ENCODE measurements at regions not wholly inside any gene's neighbourhood (a gene's known extent, or its start where the extent isn't known, plus 50 kb on each side); places are given as distances from the start of the nearest gene placed in this dataset.

DNA sequence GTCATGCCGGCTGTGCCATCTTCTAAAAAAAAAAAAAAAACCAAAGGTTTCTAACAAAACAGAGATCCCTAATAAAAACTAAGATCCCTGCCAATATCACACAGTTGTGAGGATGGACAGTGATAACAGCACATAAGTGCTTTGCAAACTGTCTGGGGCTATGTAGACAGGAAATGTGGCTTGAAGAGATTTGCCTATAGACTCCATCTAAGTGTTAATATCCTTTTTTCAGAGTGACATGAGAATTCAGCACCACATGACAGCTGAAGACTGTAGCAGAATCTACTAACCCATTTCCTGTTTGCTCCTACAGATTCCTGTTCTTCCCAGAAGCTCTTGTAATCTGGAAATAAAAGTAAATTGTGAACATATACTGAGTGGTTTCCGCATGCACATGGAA is 215.4 kb downstream of the KDR start:
- Histone ChIP-seq H3K27ac (ENCODE audit: low read depth in 2 of 2, low read length in 2 of 2) (no peak overlapping the region), H3K36me3 (ENCODE audit: control insufficient read depth in 2 of 3, insufficient read depth in 3 of 3, low read length in 3 of 3) (no peaks in the 10 kb centered on the region), H3K4me3 (ENCODE audit: low read length in 3 of 3) (no peak overlapping the region), H3K9ac (ENCODE audit: low read length in 3 of 3) (no peak overlapping the region), H3K9me3 (ENCODE audit: control insufficient read depth in 2 of 3, insufficient read depth in 1 of 3, low read length in 3 of 3) (peaks cover 0 to 3% (median 0%) of the 10 kb centered on the region in 3 donors), H3K27me3 (ENCODE audit: control insufficient read depth, insufficient read depth, low read length) (no peaks in the 10 kb centered on the region), H3K4me1 (ENCODE audit: control insufficient read depth in 2 of 3, insufficient read depth in 2 of 3, low read depth in 1 of 3, low read length in 3 of 3) (peaks cover 0 to 5% (median 0%) of the 10 kb centered on the region in 3 donors)
- intact Hi-C loops (cut with DNase I) = no loop called here
- FAIRE-seq (no peak), DNase-seq (peak in 1 of 5 donors; percentile 3)
- TF ChIP-seq, protein P1, sequence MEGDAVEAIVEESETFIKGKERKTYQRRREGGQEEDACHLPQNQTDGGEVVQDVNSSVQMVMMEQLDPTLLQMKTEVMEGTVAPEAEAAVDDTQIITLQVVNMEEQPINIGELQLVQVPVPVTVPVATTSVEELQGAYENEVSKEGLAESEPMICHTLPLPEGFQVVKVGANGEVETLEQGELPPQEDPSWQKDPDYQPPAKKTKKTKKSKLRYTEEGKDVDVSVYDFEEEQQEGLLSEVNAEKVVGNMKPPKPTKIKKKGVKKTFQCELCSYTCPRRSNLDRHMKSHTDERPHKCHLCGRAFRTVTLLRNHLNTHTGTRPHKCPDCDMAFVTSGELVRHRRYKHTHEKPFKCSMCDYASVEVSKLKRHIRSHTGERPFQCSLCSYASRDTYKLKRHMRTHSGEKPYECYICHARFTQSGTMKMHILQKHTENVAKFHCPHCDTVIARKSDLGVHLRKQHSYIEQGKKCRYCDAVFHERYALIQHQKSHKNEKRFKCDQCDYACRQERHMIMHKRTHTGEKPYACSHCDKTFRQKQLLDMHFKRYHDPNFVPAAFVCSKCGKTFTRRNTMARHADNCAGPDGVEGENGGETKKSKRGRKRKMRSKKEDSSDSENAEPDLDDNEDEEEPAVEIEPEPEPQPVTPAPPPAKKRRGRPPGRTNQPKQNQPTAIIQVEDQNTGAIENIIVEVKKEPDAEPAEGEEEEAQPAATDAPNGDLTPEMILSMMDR (IDR thresholded peaks at IDR 0.05; ENCODE audit: borderline replicate concordance, extremely low read depth, insufficient read depth) = no peak

DNA sequence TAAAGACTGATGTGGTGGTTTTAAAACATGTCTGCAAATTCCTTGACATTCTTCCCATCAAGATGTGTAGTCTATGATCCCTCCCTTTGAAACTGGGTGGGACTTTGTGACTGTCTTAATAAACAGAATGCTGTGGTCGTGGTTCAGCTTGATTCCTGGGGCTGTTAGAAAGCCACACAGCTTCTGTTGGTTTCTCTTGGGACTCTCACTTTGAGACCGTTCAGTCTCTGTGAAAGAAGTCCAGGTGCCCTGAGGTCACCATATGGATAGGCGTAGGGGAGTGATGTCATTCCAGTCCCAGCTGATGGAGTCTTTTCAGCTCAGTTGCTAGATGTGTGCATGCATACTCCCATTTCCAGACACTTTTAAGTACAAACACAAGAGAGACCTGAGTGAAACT is 216.6 kb downstream of the KDR start:
- Histone ChIP-seq H3K4me1 (ENCODE audit: control insufficient read depth in 2 of 3, insufficient read depth in 2 of 3, low read depth in 1 of 3, low read length in 3 of 3) (peaks cover 0 to 2% (median 0%) of the 10 kb centered on the region in 3 donors), H3K36me3 (ENCODE audit: control insufficient read depth in 2 of 3, insufficient read depth in 3 of 3, low read length in 3 of 3) (no peaks in the 10 kb centered on the region), H3K27ac (ENCODE audit: low read depth in 2 of 2, low read length in 2 of 2) (no peak overlapping the region), H3K9ac (ENCODE audit: low read length in 3 of 3) (no peak overlapping the region), H3K27me3 (ENCODE audit: control insufficient read depth, insufficient read depth, low read length) (no peaks in the 10 kb centered on the region), H3K9me3 (ENCODE audit: control insufficient read depth in 2 of 3, insufficient read depth in 1 of 3, low read length in 3 of 3) (peaks cover 0 to 3% (median 0%) of the 10 kb centered on the region in 3 donors), H3K4me3 (ENCODE audit: low read length in 3 of 3) (no peak overlapping the region)
- TF ChIP-seq, protein P1 (IDR thresholded peaks at IDR 0.05; ENCODE audit: borderline replicate concordance, extremely low read depth, insufficient read depth) = no peak
- intact Hi-C loops (cut with DNase I) = no loop called here
- DNase-seq = no peak
- FAIRE-seq = no peak

DNA sequence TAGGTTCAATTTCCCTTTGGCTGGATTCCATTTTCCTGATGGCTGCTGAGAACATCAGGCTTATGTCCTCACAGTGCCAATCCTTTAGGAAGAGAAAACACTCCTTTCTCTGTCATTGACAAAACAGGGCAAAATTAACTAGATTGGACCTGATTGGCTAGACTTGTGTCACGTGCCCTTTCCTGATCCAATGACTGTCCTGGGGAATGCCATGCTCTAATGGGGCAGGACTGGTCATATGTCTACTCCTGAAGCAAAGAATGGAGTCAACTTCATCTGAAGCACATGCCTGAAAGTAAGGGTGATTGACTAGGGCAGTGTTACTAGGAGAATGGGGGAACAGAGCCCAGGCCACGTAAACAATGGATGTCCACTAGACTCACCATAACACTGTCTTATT is 220.4 kb downstream of the KDR start:
- H3K27ac ChIP-seq (ENCODE audit: low read depth in 2 of 2, low read length in 2 of 2) = no peak overlapping the region
- intact Hi-C loops (cut with DNase I) = no loop called here
- FAIRE-seq = no peak
- no peaks in the 10 kb centered on the region for H3K27me3 ChIP-seq (ENCODE audit: control insufficient read depth, insufficient read depth, low read length)
- H3K36me3 ChIP-seq (ENCODE audit: control insufficient read depth in 2 of 3, insufficient read depth in 3 of 3, low read length in 3 of 3) = no peaks in the 10 kb centered on the region
- no peak overlapping the region for H3K9ac ChIP-seq (ENCODE audit: low read length in 3 of 3)
- DNase-seq = no peak
- H3K4me1 ChIP-seq (ENCODE audit: control insufficient read depth in 2 of 3, insufficient read depth in 2 of 3, low read depth in 1 of 3, low read length in 3 of 3) = no peaks in the 10 kb centered on the region
- no peak overlapping the region for H3K4me3 ChIP-seq (ENCODE audit: low read length in 3 of 3)
- H3K9me3 ChIP-seq (ENCODE audit: control insufficient read depth in 2 of 3, insufficient read depth in 1 of 3, low read length in 3 of 3) = peaks cover 0 to 3% (median 0%) of the 10 kb centered on the region in 3 donors
- TF ChIP-seq, protein P1 (IDR thresholded peaks at IDR 0.05; ENCODE audit: borderline replicate concordance, extremely low read depth, insufficient read depth) = no peak

DNA sequence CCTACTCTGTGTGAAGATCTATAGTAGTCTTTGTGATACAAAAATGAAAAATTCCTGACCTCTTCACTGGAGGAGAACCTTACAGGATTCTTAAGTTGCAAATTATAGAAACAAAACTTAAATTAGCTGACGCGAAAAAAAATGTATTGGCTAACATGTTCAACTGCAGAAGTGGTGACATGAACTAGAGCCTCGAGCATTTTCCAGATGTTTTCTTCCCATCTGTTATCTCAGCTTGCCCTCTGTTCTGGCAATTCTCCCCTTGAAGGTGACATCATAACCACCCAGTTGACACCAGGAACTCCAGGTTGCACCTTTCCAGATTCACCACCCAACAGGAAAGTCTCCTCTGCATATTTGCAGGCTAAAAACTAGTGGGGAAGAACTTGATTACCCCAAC is 222.4 kb downstream of the KDR start:
- TF ChIP-seq, protein P1 (IDR thresholded peaks at IDR 0.05; ENCODE audit: borderline replicate concordance, extremely low read depth, insufficient read depth) = no peak
- no peak overlapping the region for H3K4me3 ChIP-seq (ENCODE audit: low read length in 3 of 3)
- intact Hi-C loops (cut with DNase I) = no loop called here
- no peaks in the 10 kb centered on the region for H3K27me3 ChIP-seq (ENCODE audit: control insufficient read depth, insufficient read depth, low read length)
- no peaks in the 10 kb centered on the region for H3K4me1 ChIP-seq (ENCODE audit: control insufficient read depth in 2 of 3, insufficient read depth in 2 of 3, low read depth in 1 of 3, low read length in 3 of 3)
- H3K9me3 ChIP-seq (ENCODE audit: control insufficient read depth in 2 of 3, insufficient read depth in 1 of 3, low read length in 3 of 3) = peaks cover 0 to 3% (median 0%) of the 10 kb centered on the region in 3 donors
- H3K36me3 ChIP-seq (ENCODE audit: control insufficient read depth in 2 of 3, insufficient read depth in 3 of 3, low read length in 3 of 3) = no peaks in the 10 kb centered on the region
- H3K27ac ChIP-seq (ENCODE audit: low read depth in 2 of 2, low read length in 2 of 2) = no peak overlapping the region
- no peak for DNase-seq
- no peak for FAIRE-seq
- no peak overlapping the region for H3K9ac ChIP-seq (ENCODE audit: low read length in 3 of 3)
